ENCODE measurements at regions not wholly inside any gene's neighbourhood (a gene's known extent, or its start where the extent isn't known, plus 50 kb on each side); places are given as distances from the start of the nearest gene placed in this dataset.

DNA sequence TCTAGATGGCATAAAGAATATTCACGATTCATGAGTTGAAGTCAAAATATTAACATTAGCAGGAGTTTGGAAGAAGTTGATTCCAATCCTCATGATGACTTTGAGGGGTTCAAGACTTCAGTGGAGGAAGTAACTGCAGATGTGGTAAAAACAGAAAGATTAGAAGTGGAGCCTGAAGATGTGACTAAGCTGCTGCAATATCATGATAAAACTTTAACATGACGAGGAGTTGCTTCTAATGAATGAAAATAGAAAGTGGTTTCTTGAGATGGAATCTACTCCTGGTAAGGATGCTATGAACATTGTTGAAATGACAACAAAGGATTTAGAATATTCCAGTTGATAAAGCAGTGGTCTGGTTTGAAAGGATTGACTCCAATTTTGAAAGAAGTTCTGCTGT is 70.1 kb upstream of the TMLHE start:
- DNase-seq, result no peak

DNA sequence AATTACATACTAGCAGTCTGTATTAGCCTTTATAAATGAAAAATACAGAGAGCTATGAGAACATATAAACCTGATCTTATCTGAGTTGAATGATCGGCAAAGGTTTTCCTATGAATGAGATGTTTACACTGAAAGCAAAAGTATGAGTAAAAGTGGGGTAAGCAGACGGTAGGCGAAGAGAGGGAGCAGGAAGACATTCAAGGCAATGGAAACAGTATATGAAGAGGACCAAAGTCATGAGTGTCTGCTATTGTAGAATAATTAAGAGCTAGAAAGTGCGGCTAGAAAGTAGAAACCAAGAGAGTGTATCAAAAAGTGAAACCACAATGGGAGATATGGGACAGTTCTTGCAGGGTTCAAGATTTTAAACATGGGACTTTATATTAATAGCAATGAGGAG is 67.0 kb upstream of the TMLHE start:
- peak in 1 of 5 experiments; percentile 71 for DNase-seq

DNA sequence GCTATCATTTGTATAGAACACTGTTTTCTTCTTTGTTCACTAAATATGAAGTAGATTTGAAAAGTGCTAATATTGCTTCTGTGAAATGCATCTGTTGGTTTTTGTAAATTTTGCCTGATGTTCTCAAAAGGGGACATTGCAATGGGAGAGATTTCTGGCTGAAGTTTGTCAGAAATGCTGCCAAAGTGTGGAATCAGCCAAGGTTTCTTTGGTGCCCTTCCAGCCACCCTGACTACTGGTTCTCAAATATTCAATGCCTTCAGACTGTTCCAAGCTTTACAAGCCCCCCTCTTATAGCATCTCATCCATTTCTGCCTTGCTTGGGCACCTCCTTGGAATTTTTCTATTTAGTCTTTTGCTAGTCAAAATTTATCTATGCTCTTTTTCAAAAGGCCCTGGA is 60.6 kb upstream of the TMLHE start:
- DNase-seq, result no peak

GRCh38 chrX:155666741-155667140 is 54.0 kb upstream of the TMLHE start:
- DNase-seq, result no peak
